ENCODE measurements at regions not wholly inside any gene's neighbourhood (a gene's known extent, or its start where the extent isn't known, plus 50 kb on each side); places are given as distances from the start of the nearest gene placed in this dataset.
A peak's percentile ranks its signal among the peaks of the same experiment; 100 is the strongest.

DNA sequence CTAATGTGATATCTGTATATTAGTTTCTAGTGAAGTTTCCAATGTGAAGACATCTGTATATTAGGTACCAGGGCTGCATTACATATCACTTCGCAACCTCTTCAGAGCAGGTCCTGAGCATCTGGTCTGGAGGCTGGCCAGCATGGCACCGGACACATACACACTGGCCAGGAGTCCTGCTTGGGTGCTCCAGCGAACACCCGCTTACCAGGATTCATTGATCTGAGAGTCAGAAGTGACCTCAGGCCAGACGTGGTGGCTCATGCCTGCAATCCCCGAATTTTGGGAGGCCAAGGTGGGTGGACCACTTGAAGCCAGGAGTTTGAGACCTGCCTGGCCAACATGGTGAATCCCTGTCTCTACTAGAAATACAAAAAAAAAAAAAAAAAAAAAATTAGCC, 93.0 kb upstream of the IRS2 start:
- H3K4me1 ChIP-seq = peaks cover 11% of the 10 kb centered on the region

DNA sequence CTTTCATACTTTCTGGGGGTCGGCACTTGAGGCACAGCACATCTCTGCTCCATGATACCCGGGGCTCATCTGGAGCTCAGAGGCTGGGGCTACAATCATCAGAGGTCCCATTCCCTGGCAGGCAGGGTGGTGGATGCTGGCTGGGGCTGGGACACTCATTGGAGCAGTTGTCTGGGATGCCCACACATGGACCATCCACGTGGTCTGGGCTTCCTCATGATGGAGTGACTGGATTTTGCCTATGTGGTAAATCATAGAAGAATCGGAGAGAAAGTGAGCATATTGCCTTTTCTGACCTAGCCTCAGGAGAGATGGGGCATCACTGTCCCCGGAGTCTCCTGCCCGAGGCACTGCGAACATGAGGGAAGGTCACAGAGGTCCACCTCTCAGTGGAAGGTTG, 91.4 kb upstream of the IRS2 start:
- Histone ChIP-seq H3K27ac (no peak overlapping the region), H3K9me3 (no peaks in the 10 kb centered on the region), H3K36me3 (replicated peaks in 1 of 2; ENCODE audit: insufficient read depth in 1 of 2, low read depth in 2 of 2) (no peaks in the 10 kb centered on the region), H3K4me1 (peaks cover 19% of the 10 kb centered on the region), H3K4me3 (no peak overlapping the region), H3K27me3 (no peaks in the 10 kb centered on the region)
- intact Hi-C loops (cut with DNase I) = loop anchor here (10.0 kb wide), 1 partner anchor 227 kb away; no protein-coding TSS in a partner anchor
- 90 to 93% methylated on average over 7 of the region's 7 CpGs for WGBS, 2 donors
- ATAC-seq (no peak), DNase-seq (no peak)
- TF ChIP-seq POLR2A (IDR thresholded peaks at IDR 0.05) = no peak
- no peak for TF ChIP-seq CTCF (IDR thresholded peaks at IDR 0.05)

More for the DNA sequence above, 93.0 kb upstream of the IRS2 start:
- WGBS, 2 donors = 68 to 99% methylated on average over 6 of the region's 6 CpGs
- intact Hi-C loops (cut with DNase I) = loop anchor here (10.0 kb wide), 1 partner anchor 225 kb away; no protein-coding TSS in a partner anchor
- Histone ChIP-seq H3K4me3 (no peak overlapping the region), H3K36me3 (replicated peaks in 1 of 2; ENCODE audit: insufficient read depth in 1 of 2, low read depth in 2 of 2) (no peaks in the 10 kb centered on the region), H3K9me3 (no peaks in the 10 kb centered on the region), H3K27me3 (no peaks in the 10 kb centered on the region), H3K27ac (no peak overlapping the region)
- ATAC-seq (no peak), DNase-seq (no peak)
- no peak for TF ChIP-seq CTCF (IDR thresholded peaks at IDR 0.05)
- no peak for TF ChIP-seq POLR2A (IDR thresholded peaks at IDR 0.05)

DNA sequence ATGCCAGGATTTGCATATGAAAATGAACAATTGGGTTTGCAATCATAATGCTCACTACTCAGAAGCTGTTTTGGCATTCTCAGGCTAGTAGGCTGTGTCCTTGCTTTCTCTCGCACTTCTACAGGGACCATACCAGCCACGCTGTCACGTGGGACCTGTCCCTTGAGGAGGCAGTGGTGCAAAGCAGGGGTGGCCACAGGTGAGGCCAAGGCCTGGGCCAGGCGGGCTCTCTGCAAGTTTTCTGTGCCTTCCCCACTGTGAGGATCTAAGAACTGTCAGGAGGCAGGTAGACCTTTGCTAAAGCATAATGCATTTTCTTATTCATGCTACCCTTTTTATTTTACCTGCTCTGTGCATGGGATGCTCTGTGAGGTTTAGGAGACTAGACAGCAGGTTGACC, 89.4 kb upstream of the IRS2 start:
- Histone ChIP-seq H3K4me1 (peaks cover 22% of the 10 kb centered on the region), H3K27ac (peak overlapping the region in 2 of 4 donors; percentile 19 to 65), H3K4me3 (no peak overlapping the region), H3K27me3 (no peaks in the 10 kb centered on the region), H3K9me3 (no peaks in the 10 kb centered on the region), H3K36me3 (replicated peaks in 1 of 2; ENCODE audit: insufficient read depth in 1 of 2, low read depth in 2 of 2) (no peaks in the 10 kb centered on the region)
- TF ChIP-seq POLR2A (IDR thresholded peaks at IDR 0.05) (no peak), CTCF (IDR thresholded peaks at IDR 0.05) (no peak)
- 77 to 96% methylated on average over 4 of the region's 4 CpGs for WGBS, 2 donors
- intact Hi-C loops (cut with DNase I) = loop anchor here (10.0 kb wide), 1 partner anchor 229 kb away; no protein-coding TSS in a partner anchor
- ATAC-seq = no peak
- DNase-seq = no peak

- DNase-seq = no peak
- Histone ChIP-seq H3K36me3 (replicated peaks in 1 of 2; ENCODE audit: insufficient read depth in 1 of 2, low read depth in 2 of 2) (no peaks in the 10 kb centered on the region), H3K4me1 (peaks cover 32% of the 10 kb centered on the region), H3K4me3 (no peak overlapping the region), H3K27ac (peak overlapping the region in 3 of 4 donors; percentile 30 to 65 (median 30)), H3K27me3 (no peaks in the 10 kb centered on the region), H3K9me3 (no peaks in the 10 kb centered on the region)
- ATAC-seq = peak; percentile 68
- intact Hi-C loops (cut with DNase I) = loop anchor here (10.0 kb wide), 1 partner anchor 230 kb away; no protein-coding TSS in a partner anchor
- TF ChIP-seq CTCF (IDR thresholded peaks at IDR 0.05) = no peak
- TF ChIP-seq POLR2A (IDR thresholded peaks at IDR 0.05) = no peak
- WGBS, 2 donors = 23 to 33% methylated on average over 6 of the region's 6 CpGs
Observed at GRCh38 chr13:109874484-109875454, 88.4 kb upstream of the IRS2 start.

Measured in body of pancreas (tissue), 4 donors.